Fibroblast of the aortic adventitia (primary cell): ENCODE measurements at regions not wholly inside any gene's neighbourhood (a gene's known extent, or its start where the extent isn't known, plus 50 kb on each side); places are given as distances from the start of the nearest gene placed in this dataset.

Experiments used
- DNase-seq: peaks from one replicate; pipeline ENCODE4 v3.0.0-alpha.2; 2010; ENCODE audit warnings: low read depth
- H3K4me3 ChIP-seq: 2 replicates; pipeline ENCODE4 v1.5.1; 2011; ENCODE audit warnings: low read depth, mild to moderate bottlenecking, control low read depth, low read length, moderate library complexity
- CTCF ChIP-seq: IDR thresholded peaks from 2 replicates; pipeline ENCODE4 v1.5.1; 2011; ENCODE audit warnings: mild to moderate bottlenecking, low read length, control low read depth, inconsistent platforms; ENCODE audit not compliant: insufficient read depth

GRCh38 chr3:18734309-18734708 is 309.2 kb upstream of the SATB1 start:
- no peak for DNase-seq
- H3K4me3 ChIP-seq: no peak overlapping the region
- no peak for TF ChIP-seq CTCF

DNA sequence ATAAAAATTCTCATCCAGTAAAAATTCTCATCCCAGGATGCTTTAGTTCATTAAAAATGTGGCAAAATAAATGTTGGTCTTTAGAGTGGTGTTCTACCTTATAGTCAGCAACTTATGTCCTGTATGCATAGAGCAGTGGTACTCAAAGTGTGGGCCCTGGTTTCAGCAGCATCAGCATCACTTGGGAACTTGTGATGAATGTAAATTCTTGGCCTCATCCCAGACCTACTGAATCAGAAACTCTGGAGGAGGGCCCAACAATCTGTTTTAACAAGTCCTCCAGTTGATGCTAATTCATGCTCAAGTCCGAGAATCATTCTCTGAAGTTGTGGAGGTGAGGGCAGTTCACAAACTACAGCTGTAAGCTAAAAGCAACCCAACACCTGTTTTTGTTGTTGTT is 307.3 kb upstream of the SATB1 start:
- DNase-seq: no peak
- no peak for TF ChIP-seq CTCF
- no peak overlapping the region for H3K4me3 ChIP-seq

DNA sequence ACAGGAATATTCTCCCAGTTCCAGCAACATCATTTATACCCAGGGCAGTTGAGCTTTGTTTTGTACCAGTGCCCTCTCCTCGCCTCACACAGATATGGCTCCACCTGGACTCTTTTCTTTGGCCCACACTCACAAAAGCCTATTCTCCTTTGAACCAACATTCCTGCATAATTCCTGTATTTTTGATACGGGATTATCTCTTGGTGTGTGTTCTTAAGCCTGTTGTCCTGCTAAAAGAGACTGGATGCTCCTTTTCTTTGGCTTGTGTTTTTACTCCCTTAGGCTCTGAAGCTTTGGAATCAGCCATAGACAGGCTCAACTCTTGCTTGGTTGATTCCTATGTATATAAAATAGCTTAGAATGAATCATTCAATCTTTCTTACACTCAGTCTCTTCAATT is 305.4 kb upstream of the SATB1 start:
- no peak for DNase-seq
- TF ChIP-seq CTCF: no peak
- H3K4me3 ChIP-seq: no peak overlapping the region

GRCh38 chr3:18729671-18730070 is 304.5 kb upstream of the SATB1 start:
- no peak for DNase-seq
- H3K4me3 ChIP-seq: no peak overlapping the region
- TF ChIP-seq CTCF: no peak

DNA sequence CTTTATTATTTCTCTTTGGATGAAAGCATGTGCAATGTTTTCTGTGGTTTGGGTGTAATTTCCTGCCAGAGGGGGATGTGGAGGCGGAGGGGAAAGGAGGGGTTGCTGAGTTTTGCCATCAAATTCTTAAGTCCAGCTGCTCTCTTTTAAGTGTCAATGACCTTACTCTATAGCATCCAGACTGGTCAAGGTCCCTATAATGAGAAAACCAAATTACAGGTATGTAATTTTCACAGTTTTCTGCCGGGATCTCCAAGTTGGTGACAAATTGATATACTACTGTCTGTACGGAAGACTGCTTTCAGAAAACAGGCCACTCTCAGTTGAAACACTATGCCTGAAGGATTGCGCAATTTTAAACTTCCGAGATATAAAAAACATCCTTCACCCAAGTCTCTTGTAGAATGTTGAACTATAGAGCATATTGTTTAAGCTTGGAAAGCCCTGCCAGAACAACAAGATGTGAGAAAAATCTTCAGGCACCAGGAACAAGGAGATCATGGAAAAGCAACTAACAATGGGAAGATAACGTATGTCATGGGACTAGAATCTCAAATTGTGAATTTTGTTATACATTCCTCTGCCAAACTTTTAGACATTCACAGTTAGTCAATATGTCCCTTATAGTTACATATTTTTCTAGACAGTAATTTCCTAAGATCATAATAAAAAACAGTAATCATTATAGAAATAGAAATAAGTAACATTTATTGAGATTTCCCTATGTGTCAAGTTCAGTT is 300.7 kb upstream of the SATB1 start:
- H3K4me3 ChIP-seq: no peak overlapping the region
- DNase-seq: no peak
- no peak for TF ChIP-seq CTCF

- no peak for DNase-seq
- no peak for TF ChIP-seq CTCF
- no peak overlapping the region for H3K4me3 ChIP-seq
Measured at GRCh38 chr3:18724456-18724855, 299.3 kb upstream of the SATB1 start.

- no peak for DNase-seq
- H3K4me3 ChIP-seq: no peak overlapping the region
- TF ChIP-seq CTCF: no peak
Measured at GRCh38 chr3:18723206-18723810, 298.2 kb upstream of the SATB1 start.
